Tibial nerve (tissue), 4 donors: ENCODE measurements at regions not wholly inside any gene's neighbourhood (a gene's known extent, or its start where the extent isn't known, plus 50 kb on each side); places are given as distances from the start of the nearest gene placed in this dataset.
"Not testable (repeated sequence)": the region's sequence is repeated elsewhere in the genome, so short reads cannot be mapped to it uniquely, and the experiment has no call there.

ENCODE experiments used
- DNase-seq, 2 donors: peaks; one replicate each; pipeline ENCODE4 v3.0.0-alpha.2; 2019; ENCODE audit warnings: low spot score in 2 of 2
- H3K27ac ChIP-seq, 4 donors: fragments of 200-600 bp; sonication (generic) in 3 of 4; one replicate each; pipeline ENCODE4 v1.5.1; 2017 to 2019; ENCODE audit warnings: mild to moderate bottlenecking in 1 of 4
- H3K27me3 ChIP-seq, 2 donors: fragments of 200-600 bp; sonication (generic) in 1 of 2; one replicate each; pipeline versions ENCODE4 v1.5.1 to v1.6.0; 2017 to 2019
- H3K36me3 ChIP-seq, 3 donors: fragments of 200-600 bp; sonication (generic); one replicate each; pipeline ENCODE4 v1.5.1; 2018 to 2019
- H3K4me1 ChIP-seq, 4 donors: fragments of 200-600 bp; sonication (generic) in 3 of 4; one replicate each; pipeline ENCODE4 v1.5.1; 2017 to 2019
- H3K4me3 ChIP-seq, 4 donors: fragments of 200-600 bp; sonication (generic) in 3 of 4; one replicate each; pipeline ENCODE4 v1.5.1; 2017 to 2019; ENCODE audit warnings: mild to moderate bottlenecking in 1 of 4, moderate library complexity in 1 of 4
- H3K9me3 ChIP-seq, 4 donors: fragments of 200-600 bp; sonication (generic) in 3 of 4; one replicate each; pipeline ENCODE4 v1.5.1; 2017 to 2019
- EP300 ChIP-seq, 2 donors: sonication (generic); formaldehyde crosslinking; IDR thresholded peaks; one replicate each; pipeline ENCODE4 v1.6.1; 2017; ENCODE audit warnings: antibody characterized with exemption in 2 of 2, mild to moderate bottlenecking in 1 of 2
- POLR2A ChIP-seq, 2 donors: fragments of 450-650 bp; IDR thresholded peaks; one replicate each; pipeline ENCODE4 v1.6.1; 2017; ENCODE audit warnings: antibody characterized with exemption in 2 of 2, mild to moderate bottlenecking in 2 of 2, moderate library complexity in 2 of 2
- WGBS, 2 donors: methylation state at CpG; one replicate each; pipeline ENCODE4 v1.1.5; 2018; 5-methylcytosine and 5-hydroxymethylcytosine counted together
- TF ChIP-seq, protein P1 (sequence below), 5 experiments: fragments of 200-600 bp in 3 of 5; fragments of 450-650 bp in 2 of 5; sonication (generic) in 3 of 5; IDR thresholded peaks; one replicate each; pipeline ENCODE4 v1.5.1; 2016 to 2019; ENCODE audit warnings: antibody characterized with exemption in 5 of 5, mild to moderate bottlenecking in 3 of 5, moderate library complexity in 2 of 5

DNA sequence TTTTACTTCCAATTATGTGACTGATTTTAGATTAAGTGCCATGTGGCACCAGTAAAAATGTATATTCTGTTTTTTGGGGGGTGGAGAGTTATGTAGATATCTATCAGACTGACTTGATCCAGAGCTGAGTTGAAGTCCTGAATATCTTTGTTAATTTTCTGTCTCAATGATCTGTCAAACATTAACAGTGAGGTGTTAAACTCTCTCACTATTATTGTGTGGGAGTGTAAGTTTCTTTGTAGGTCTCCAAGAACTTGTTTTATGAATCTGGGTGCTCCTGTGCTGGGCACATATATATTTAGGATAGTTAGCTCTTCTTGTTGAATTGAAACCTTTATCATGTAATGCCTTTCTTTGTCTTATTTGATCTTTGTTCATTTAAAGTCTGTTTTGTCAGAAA lies 276.5 kb upstream of the USP25 start:
- Histone ChIP-seq H3K27me3 (no peaks in the 10 kb centered on the region), H3K4me3 (no peak overlapping the region), H3K27ac (no peak overlapping the region), H3K4me1 (no peaks in the 10 kb centered on the region), H3K9me3 (no peaks in the 10 kb centered on the region), H3K36me3 (no peaks in the 10 kb centered on the region)
- TF ChIP-seq, protein P1, sequence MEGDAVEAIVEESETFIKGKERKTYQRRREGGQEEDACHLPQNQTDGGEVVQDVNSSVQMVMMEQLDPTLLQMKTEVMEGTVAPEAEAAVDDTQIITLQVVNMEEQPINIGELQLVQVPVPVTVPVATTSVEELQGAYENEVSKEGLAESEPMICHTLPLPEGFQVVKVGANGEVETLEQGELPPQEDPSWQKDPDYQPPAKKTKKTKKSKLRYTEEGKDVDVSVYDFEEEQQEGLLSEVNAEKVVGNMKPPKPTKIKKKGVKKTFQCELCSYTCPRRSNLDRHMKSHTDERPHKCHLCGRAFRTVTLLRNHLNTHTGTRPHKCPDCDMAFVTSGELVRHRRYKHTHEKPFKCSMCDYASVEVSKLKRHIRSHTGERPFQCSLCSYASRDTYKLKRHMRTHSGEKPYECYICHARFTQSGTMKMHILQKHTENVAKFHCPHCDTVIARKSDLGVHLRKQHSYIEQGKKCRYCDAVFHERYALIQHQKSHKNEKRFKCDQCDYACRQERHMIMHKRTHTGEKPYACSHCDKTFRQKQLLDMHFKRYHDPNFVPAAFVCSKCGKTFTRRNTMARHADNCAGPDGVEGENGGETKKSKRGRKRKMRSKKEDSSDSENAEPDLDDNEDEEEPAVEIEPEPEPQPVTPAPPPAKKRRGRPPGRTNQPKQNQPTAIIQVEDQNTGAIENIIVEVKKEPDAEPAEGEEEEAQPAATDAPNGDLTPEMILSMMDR (IDR thresholded peaks at IDR 0.05) = no peak
- TF ChIP-seq EP300 (IDR thresholded peaks at IDR 0.05) (no peak), POLR2A (IDR thresholded peaks at IDR 0.05) (no peak)
- DNase-seq = no peak

DNA sequence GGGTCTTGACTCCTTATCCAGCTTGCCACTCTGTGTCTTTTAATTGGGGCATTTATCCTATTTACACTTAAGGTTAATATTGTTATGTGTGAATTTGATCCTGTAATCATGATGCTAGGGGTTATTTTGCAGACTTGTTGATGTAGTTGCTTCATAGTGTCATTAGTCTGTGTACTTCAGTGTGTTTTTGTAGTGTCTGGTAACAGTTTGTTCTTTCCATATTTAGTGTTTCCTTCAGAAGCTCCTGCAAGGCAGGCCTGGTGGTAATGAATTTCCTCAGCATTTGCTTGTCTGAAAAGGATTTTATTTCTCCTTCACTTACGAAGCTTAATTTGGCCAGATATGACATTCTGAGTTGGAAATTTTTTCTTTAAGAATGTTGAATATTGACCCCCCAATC lies 276.0 kb upstream of the USP25 start:
- H3K36me3 ChIP-seq, H3K9me3 ChIP-seq, DNase-seq, H3K27me3 ChIP-seq, H3K4me3 ChIP-seq, H3K27ac ChIP-seq, H3K4me1 ChIP-seq: not testable (repeated sequence)
- WGBS, 2 donors = 88% methylated on average over 1 of the region's 1 CpG

DNA sequence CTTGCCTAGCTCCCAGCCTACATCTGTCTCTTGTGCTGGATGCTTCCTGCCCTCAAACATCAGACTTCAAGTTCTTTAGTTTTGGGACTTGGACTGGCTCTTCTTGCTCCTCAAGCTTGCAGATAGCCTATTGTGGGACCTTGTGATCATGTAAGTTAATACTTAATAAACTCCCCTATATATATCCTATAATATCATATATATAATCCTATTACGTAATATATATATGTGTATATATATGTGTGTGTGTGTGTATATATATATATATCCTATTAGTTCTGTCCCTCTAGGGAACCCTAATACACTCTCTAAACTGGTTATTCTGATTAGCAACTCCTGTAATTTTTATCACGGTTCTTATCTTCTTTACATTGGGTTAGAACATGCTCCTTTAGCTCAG lies 274.9 kb upstream of the USP25 start:
- not testable (repeated sequence) for H3K27ac ChIP-seq, H3K4me3 ChIP-seq, H3K36me3 ChIP-seq, H3K27me3 ChIP-seq, H3K9me3 ChIP-seq, DNase-seq, H3K4me1 ChIP-seq
- 97 to 100% methylated on average over 2 of the region's 2 CpGs for WGBS, 2 donors

DNA sequence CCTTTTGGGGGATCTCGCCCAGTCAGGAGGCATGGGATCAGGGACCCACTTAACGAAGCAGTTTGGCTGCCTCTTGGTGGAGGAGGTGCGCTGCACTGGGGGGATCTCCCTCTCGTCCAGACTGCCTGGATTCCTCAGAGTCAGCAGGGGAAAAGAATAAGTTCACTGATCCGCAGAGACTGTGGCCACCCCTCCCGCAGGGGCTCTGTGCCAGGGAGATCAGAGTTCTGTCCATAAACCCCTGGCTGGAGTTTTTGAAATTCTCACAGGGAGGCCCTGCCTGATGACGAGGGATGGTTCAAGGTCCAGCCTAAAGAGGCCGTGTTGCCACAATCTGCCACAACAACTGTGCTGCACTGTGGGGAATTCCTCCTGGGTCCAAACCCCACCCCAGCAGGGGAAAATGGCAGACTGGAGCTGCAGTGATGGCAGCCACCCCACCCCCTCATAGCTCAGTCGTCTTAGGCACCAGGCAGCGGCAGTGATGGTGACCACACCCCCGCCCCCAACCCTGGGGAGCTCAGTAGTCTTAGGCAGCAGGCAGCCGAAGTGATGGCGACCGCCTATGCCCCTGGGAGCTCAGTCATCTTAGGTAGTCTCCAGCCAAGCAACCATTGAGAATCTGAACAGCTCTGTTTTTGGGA lies 273.8 kb upstream of the USP25 start:
- TF ChIP-seq, protein P1 (IDR thresholded peaks at IDR 0.05) = no peak
- TF ChIP-seq POLR2A (IDR thresholded peaks at IDR 0.05) (no peak), EP300 (IDR thresholded peaks at IDR 0.05) (no peak)
- H3K4me3 ChIP-seq = no peak overlapping the region
- DNase-seq = no peak
- no peak overlapping the region for H3K27ac ChIP-seq
- WGBS, 2 donors = 85 to 91% methylated on average over 5 to 12 of the region's 14 CpGs
- no peaks in the 10 kb centered on the region for H3K9me3 ChIP-seq
- H3K4me1 ChIP-seq = no peaks in the 10 kb centered on the region
- H3K36me3 ChIP-seq = no peaks in the 10 kb centered on the region
- no peaks in the 10 kb centered on the region for H3K27me3 ChIP-seq

DNA sequence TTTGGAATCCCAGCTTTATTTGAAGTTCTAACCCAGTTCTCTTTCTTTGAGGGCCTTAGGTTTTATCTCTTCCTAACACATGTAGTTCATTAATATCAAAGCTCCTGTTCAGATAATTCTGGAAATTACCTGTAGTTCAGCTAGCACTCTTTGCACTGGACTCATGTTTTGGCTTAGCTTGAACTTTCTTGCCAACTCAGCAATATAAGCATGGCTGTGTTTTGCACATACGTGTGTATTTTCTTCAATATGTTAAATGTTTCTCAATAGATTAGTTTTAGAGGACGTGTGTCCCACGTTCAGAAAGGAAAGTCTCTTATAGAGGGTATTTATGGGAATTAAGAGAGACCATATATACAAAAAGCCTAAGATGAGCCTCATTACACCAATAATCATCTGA lies 271.8 kb upstream of the USP25 start:
- WGBS, 2 donors = 83 to 86% methylated on average over 3 of the region's 3 CpGs
- H3K9me3 ChIP-seq = no peaks in the 10 kb centered on the region
- H3K4me3 ChIP-seq = no peak overlapping the region
- no peaks in the 10 kb centered on the region for H3K4me1 ChIP-seq
- TF ChIP-seq, protein P1 (IDR thresholded peaks at IDR 0.05) = no peak
- no peak for TF ChIP-seq POLR2A (IDR thresholded peaks at IDR 0.05)
- no peak for TF ChIP-seq EP300 (IDR thresholded peaks at IDR 0.05)
- no peaks in the 10 kb centered on the region for H3K36me3 ChIP-seq
- H3K27ac ChIP-seq = no peak overlapping the region
- DNase-seq = no peak
- no peaks in the 10 kb centered on the region for H3K27me3 ChIP-seq

DNA sequence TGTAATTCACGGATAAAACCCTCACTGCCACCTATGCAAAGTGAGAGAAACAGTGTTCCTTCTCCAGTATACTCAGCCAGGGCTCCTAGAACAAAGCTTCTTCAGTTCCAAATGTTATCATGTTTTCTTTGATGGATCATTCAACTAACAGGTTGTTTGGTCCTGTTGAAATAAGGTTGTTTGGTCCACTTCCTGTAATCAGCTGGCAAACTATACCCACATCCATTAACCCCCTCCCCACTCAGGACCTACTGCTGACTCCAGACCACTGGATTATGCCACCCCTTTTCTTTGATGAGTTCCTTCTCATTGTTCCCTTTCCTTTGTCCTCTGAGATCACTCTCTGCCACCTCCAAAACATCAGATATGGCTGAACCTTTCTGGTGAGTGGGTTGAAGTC lies 267.7 kb upstream of the USP25 start:
- TF ChIP-seq POLR2A (IDR thresholded peaks at IDR 0.05) = no peak
- H3K27me3 ChIP-seq = no peaks in the 10 kb centered on the region
- no peaks in the 10 kb centered on the region for H3K36me3 ChIP-seq
- H3K4me1 ChIP-seq = no peaks in the 10 kb centered on the region
- H3K9me3 ChIP-seq = no peaks in the 10 kb centered on the region
- no peak for DNase-seq
- H3K4me3 ChIP-seq = no peak overlapping the region
- WGBS, 2 donors = 69 to 82% methylated on average over 1 of the region's 1 CpG
- H3K27ac ChIP-seq = no peak overlapping the region

DNA sequence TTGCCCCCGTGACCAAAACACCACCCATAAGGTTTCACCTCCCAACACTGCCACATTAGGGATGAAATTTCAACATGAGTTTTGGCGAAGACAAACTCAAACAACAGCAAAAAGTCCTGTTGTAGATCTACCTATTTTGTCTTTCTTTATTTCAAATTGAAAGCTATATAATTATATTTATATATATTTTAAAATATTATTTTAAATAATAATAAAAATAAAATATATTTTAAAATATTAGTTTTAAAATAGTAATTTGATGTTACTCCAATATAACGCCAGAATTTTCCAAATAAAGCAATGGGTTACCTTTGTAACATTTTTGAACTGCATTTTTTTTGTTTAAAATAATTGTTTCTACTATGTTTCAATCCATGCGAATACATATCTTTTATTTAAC lies 263.5 kb upstream of the USP25 start:
- H3K9me3 ChIP-seq = no peaks in the 10 kb centered on the region
- peaks cover 0 to 12% (median 0%) of the 10 kb centered on the region in 4 donors for H3K4me1 ChIP-seq
- no peak overlapping the region for H3K27ac ChIP-seq
- H3K4me3 ChIP-seq = no peak overlapping the region
- no peak for DNase-seq
- H3K36me3 ChIP-seq = no peaks in the 10 kb centered on the region
- WGBS, 2 donors = 91 to 93% methylated on average over 4 of the region's 4 CpGs
- no peaks in the 10 kb centered on the region for H3K27me3 ChIP-seq
- TF ChIP-seq POLR2A (IDR thresholded peaks at IDR 0.05) (no peak), EP300 (IDR thresholded peaks at IDR 0.05) (no peak)
- TF ChIP-seq, protein P1 (IDR thresholded peaks at IDR 0.05) = no peak
